Ovary (tissue), 3 donors: ENCODE measurements at regions not wholly inside any gene's neighbourhood (a gene's known extent, or its start where the extent isn't known, plus 50 kb on each side); places are given as distances from the start of the nearest gene placed in this dataset.

ENCODE experiments used
- CTCF ChIP-seq, 3 donors: fragments of 450-650 bp in 2 of 3; fragments of 200-600 bp in 1 of 3; IDR thresholded peaks; one replicate each; pipeline versions ENCODE4 v1.5.1 to v1.8.0; 2016 to 2022; ENCODE audit warnings: antibody characterized with exemption in 3 of 3, mild to moderate bottlenecking in 1 of 3
- POLR2A ChIP-seq: fragments of 450-650 bp; IDR thresholded peaks from one replicate; pipeline ENCODE4 v1.6.1; 2017; ENCODE audit warnings: antibody characterized with exemption, mild to moderate bottlenecking, moderate library complexity
- donor health status: DM: no; HTN: no; CAD: no.

- TF ChIP-seq CTCF (IDR thresholded peaks at IDR 0.05): no peak
- TF ChIP-seq POLR2A: no peak
Observed at GRCh38 chr20:41989935-41990635, 371.9 kb upstream of the CHD6 start.
